22Rv1 (cell line): ENCODE measurements at regions not wholly inside any gene's neighbourhood (a gene's known extent, or its start where the extent isn't known, plus 50 kb on each side); places are given as distances from the start of the nearest gene placed in this dataset.

ENCODE experiments used
- H3K27ac ChIP-seq: fragments of 450-650 bp; 2 replicates; pipeline ENCODE4 v1.5.1; 2017
- CTCF ChIP-seq: fragments of 450-650 bp; IDR thresholded peaks from 2 replicates; pipeline ENCODE4 v1.5.1; 2017; ENCODE audit warnings: mild to moderate bottlenecking
- ZFX ChIP-seq: fragments of 450-650 bp; IDR thresholded peaks from 2 replicates; pipeline ENCODE4 v1.6.1; 2017; ENCODE audit warnings: antibody characterized with exemption, borderline replicate concordance

GRCh38 chr17:53141280-53141679 is 681.4 kb upstream of the KIF2B start:
- no peak overlapping the region for H3K27ac ChIP-seq
- TF ChIP-seq CTCF = no peak
- TF ChIP-seq ZFX = no peak

DNA sequence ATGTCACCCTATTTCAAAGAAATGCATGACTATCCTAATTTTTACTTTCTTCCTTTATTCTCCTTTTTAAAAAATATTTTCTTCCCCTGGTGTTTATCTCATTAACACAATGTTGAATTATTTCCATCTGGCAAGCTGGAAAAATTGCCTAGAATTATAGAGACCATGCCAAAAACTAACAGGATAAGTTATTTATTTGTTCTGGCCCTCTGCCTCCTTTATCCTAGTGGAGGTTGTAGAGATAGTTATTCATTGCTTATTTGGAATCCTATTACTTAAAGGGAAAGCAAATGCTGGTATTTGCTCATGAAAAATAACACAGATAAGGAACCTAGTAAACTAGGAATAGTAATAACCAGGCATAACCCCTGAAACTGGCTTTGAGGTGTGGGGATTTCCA is 684.9 kb upstream of the KIF2B start:
- TF ChIP-seq ZFX (no peak), CTCF (no peak)
- peak overlapping the region; percentile 29 for H3K27ac ChIP-seq

- TF ChIP-seq CTCF (no peak), ZFX (no peak)
- H3K27ac ChIP-seq = no peak overlapping the region
Measured at GRCh38 chr17:53135969-53136368, 686.8 kb upstream of the KIF2B start.

DNA sequence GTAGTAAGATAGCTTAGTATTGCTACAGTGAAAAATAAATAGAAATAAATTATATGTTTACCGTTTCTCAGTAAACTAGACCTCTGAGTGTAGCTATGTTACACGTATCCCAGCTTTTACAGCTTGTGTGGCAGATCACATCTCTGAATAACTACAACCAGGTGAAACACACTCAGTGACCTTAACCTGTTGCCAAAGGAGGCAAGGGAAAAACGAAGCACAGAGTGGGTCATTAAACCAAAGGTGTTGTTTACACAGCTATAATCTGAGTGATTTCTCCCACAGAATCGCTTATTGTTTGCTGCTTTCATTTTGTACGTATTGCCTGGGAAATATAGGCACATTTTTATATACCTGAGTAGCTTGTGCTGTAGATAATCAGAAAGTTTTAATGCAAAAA is 688.2 kb upstream of the KIF2B start:
- TF ChIP-seq ZFX (no peak), CTCF (no peak)
- no peak overlapping the region for H3K27ac ChIP-seq

- no peak overlapping the region for H3K27ac ChIP-seq
- TF ChIP-seq CTCF = no peak
- no peak for TF ChIP-seq ZFX
Measured at GRCh38 chr17:53133876-53134275, 688.9 kb upstream of the KIF2B start.

- TF ChIP-seq ZFX (no peak), CTCF (no peak)
- no peak overlapping the region for H3K27ac ChIP-seq
Measured at GRCh38 chr17:53129863-53130262, 692.9 kb upstream of the KIF2B start.

GRCh38 chr17:53127331-53127730 is 695.4 kb upstream of the KIF2B start:
- TF ChIP-seq ZFX (no peak), CTCF (no peak)
- no peak overlapping the region for H3K27ac ChIP-seq
